8988T (cell line): ENCODE measurements at regions not wholly inside any gene's neighbourhood (a gene's known extent, or its start where the extent isn't known, plus 50 kb on each side); places are given as distances from the start of the nearest gene placed in this dataset.
"Not testable (repeated sequence)": the region's sequence is repeated elsewhere in the genome, so short reads cannot be mapped to it uniquely, and the experiment has no call there.

Experiments used
- DNase-seq: peaks from one replicate; pipeline ENCODE4 v3.0.0; 2011

- no peak for DNase-seq
Observed at GRCh38 chr3:61381745-61382392, 130.6 kb upstream of the FHIT start.

- no peak for DNase-seq
Observed at GRCh38 chr3:61387817-61388216, 136.6 kb upstream of the FHIT start.

GRCh38 chr3:61393480-61393947, 142.3 kb upstream of the FHIT start:
- DNase-seq, result not testable (repeated sequence)

- no peak for DNase-seq
Observed at GRCh38 chr3:61401359-61401758, 150.1 kb upstream of the FHIT start.

- no peak for DNase-seq
Observed at GRCh38 chr3:61407397-61407796, 154.0 kb upstream of the PTPRG start.

- no peak for DNase-seq
Observed at GRCh38 chr3:61409638-61410037, 151.7 kb upstream of the PTPRG start.

GRCh38 chr3:61410358-61410757, 151.0 kb upstream of the PTPRG start:
- DNase-seq, result not testable (repeated sequence)

GRCh38 chr3:61411009-61411662, 150.2 kb upstream of the PTPRG start:
- no peak for DNase-seq

- no peak for DNase-seq
Observed at GRCh38 chr3:61414456-61414855, 146.9 kb upstream of the PTPRG start.

GRCh38 chr3:61415201-61415600, 146.2 kb upstream of the PTPRG start:
- DNase-seq, result no peak

- DNase-seq, result no peak
Observed at GRCh38 chr3:61416618-61417017, 144.8 kb upstream of the PTPRG start.

- no peak for DNase-seq
Observed at GRCh38 chr3:61417352-61417751, 144.0 kb upstream of the PTPRG start.

GRCh38 chr3:61420136-61420759, 141.1 kb upstream of the PTPRG start:
- no peak for DNase-seq

- DNase-seq, result no peak
Observed at GRCh38 chr3:61422945-61423673, 138.3 kb upstream of the PTPRG start.

GRCh38 chr3:61425356-61425755, 136.0 kb upstream of the PTPRG start:
- no peak for DNase-seq

- no peak for DNase-seq
Observed at GRCh38 chr3:61429106-61429505, 132.3 kb upstream of the PTPRG start.

GRCh38 chr3:61434901-61435300, 126.5 kb upstream of the PTPRG start:
- DNase-seq, result not testable (repeated sequence)

GRCh38 chr3:61435361-61435760, 126.0 kb upstream of the PTPRG start:
- not testable (repeated sequence) for DNase-seq

- DNase-seq, result no peak
Observed at GRCh38 chr3:61438253-61439121, 122.9 kb upstream of the PTPRG start.

- DNase-seq, result no peak
Observed at GRCh38 chr3:61439122-61439458, 122.3 kb upstream of the PTPRG start.

- no peak for DNase-seq
Observed at GRCh38 chr3:61442696-61443095, 118.7 kb upstream of the PTPRG start.

- no peak for DNase-seq
Observed at GRCh38 chr3:61443886-61444285, 117.5 kb upstream of the PTPRG start.

GRCh38 chr3:61444782-61445181, 116.6 kb upstream of the PTPRG start:
- DNase-seq, result no peak
